ENCODE measurements at regions not wholly inside any gene's neighbourhood (a gene's known extent, or its start where the extent isn't known, plus 50 kb on each side); places are given as distances from the start of the nearest gene placed in this dataset.

GRCh38 chr4:58587856-58588255 lies 1477.7 kb upstream of the IGFBP7 start:
- TF ChIP-seq CTCF (IDR thresholded peaks at IDR 0.05; ENCODE audit: low read length) (no peak), EZH2 (IDR thresholded peaks at IDR 0.05; ENCODE audit: borderline replicate concordance, low read length) (no peak)
- Histone ChIP-seq H3K4me2 (ENCODE audit: low read length) (no peak overlapping the region), H3K4me1 (ENCODE audit: insufficient read depth, low read length, severe bottlenecking) (no peaks in the 10 kb centered on the region), H4K20me1 (ENCODE audit: insufficient read depth, low read length) (no peaks in the 10 kb centered on the region), H3K9me2 (ENCODE audit: low read depth, low read length) (no peaks in the 10 kb centered on the region), H3K79me2 (ENCODE audit: insufficient read depth, low read length) (no peaks in the 10 kb centered on the region), H2AFZ (ENCODE audit: low read length) (no peak overlapping the region), H3K4me3 (ENCODE audit: low read depth, low read length, poor library complexity, severe bottlenecking) (no peak overlapping the region), H3F3A (ENCODE audit: insufficient read depth, low read length) (no peaks in the 10 kb centered on the region), H3K27me3 (ENCODE audit: insufficient read depth, low read length) (no peaks in the 10 kb centered on the region), H3K27ac (ENCODE audit: low read depth, low read length, poor library complexity, severe bottlenecking) (no peak overlapping the region), H3K36me3 (ENCODE audit: insufficient read depth, low read length) (no peaks in the 10 kb centered on the region), H3K9ac (ENCODE audit: low read length) (no peak overlapping the region), H3K9me3 (ENCODE audit: low read length) (no peaks in the 10 kb centered on the region)

GRCh38 chr4:58566260-58566659 lies 1456.1 kb upstream of the IGFBP7 start:
- Histone ChIP-seq H2AFZ (ENCODE audit: low read length) (no peak overlapping the region), H3K9me2 (ENCODE audit: low read depth, low read length) (no peaks in the 10 kb centered on the region), H3K4me3 (ENCODE audit: low read depth, low read length, poor library complexity, severe bottlenecking) (no peak overlapping the region)

GRCh38 chr4:58564695-58565475 lies 1454.7 kb upstream of the IGFBP7 start:
- Histone ChIP-seq H3K9ac (ENCODE audit: low read length) (no peak overlapping the region), H3K36me3 (ENCODE audit: insufficient read depth, low read length) (no peaks in the 10 kb centered on the region), H3K9me3 (ENCODE audit: low read length) (no peaks in the 10 kb centered on the region), H3K27me3 (ENCODE audit: insufficient read depth, low read length) (no peaks in the 10 kb centered on the region), H4K20me1 (ENCODE audit: insufficient read depth, low read length) (no peaks in the 10 kb centered on the region), H2AFZ (ENCODE audit: low read length) (no peak overlapping the region), H3K4me1 (ENCODE audit: insufficient read depth, low read length, severe bottlenecking) (no peaks in the 10 kb centered on the region), H3K79me2 (ENCODE audit: insufficient read depth, low read length) (no peaks in the 10 kb centered on the region), H3K9me2 (ENCODE audit: low read depth, low read length) (no peaks in the 10 kb centered on the region), H3F3A (ENCODE audit: insufficient read depth, low read length) (no peaks in the 10 kb centered on the region), H3K4me3 (ENCODE audit: low read depth, low read length, poor library complexity, severe bottlenecking) (no peak overlapping the region), H3K4me2 (ENCODE audit: low read length) (no peak overlapping the region), H3K27ac (ENCODE audit: low read depth, low read length, poor library complexity, severe bottlenecking) (no peak overlapping the region)
- TF ChIP-seq EZH2 (IDR thresholded peaks at IDR 0.05; ENCODE audit: borderline replicate concordance, low read length) (no peak), CTCF (IDR thresholded peaks at IDR 0.05; ENCODE audit: low read length) (no peak)

More at GRCh38 chr4:58566260-58566659, 1456.1 kb upstream of the IGFBP7 start:
- Histone ChIP-seq H3K4me1 (ENCODE audit: insufficient read depth, low read length, severe bottlenecking) (no peaks in the 10 kb centered on the region), H3K27ac (ENCODE audit: low read depth, low read length, poor library complexity, severe bottlenecking) (no peak overlapping the region), H3K4me2 (ENCODE audit: low read length) (no peak overlapping the region), H3K79me2 (ENCODE audit: insufficient read depth, low read length) (no peaks in the 10 kb centered on the region), H3K27me3 (ENCODE audit: insufficient read depth, low read length) (no peaks in the 10 kb centered on the region), H3F3A (ENCODE audit: insufficient read depth, low read length) (no peaks in the 10 kb centered on the region), H4K20me1 (ENCODE audit: insufficient read depth, low read length) (no peaks in the 10 kb centered on the region), H3K36me3 (ENCODE audit: insufficient read depth, low read length) (no peaks in the 10 kb centered on the region), H3K9ac (ENCODE audit: low read length) (no peak overlapping the region), H3K9me3 (ENCODE audit: low read length) (no peaks in the 10 kb centered on the region)
- TF ChIP-seq CTCF (IDR thresholded peaks at IDR 0.05; ENCODE audit: low read length) = no peak
- no peak for TF ChIP-seq EZH2 (IDR thresholded peaks at IDR 0.05; ENCODE audit: borderline replicate concordance, low read length)

All from OCI-LY1 (cell line).